H7 (cell line): ENCODE measurements at regions not wholly inside any gene's neighbourhood (a gene's known extent, or its start where the extent isn't known, plus 50 kb on each side); places are given as distances from the start of the nearest gene placed in this dataset.

Source experiments
- DNase-seq: peaks from one replicate; pipeline ENCODE4 v3.0.0; 2012
- H3K27me3 ChIP-seq: 2 replicates; pipeline ENCODE4 v1.6.0; 2011; ENCODE audit warnings: mild to moderate bottlenecking, low read length; ENCODE audit not compliant: control insufficient read depth, insufficient read depth
- H3K36me3 ChIP-seq: replicated peaks from 2 replicates; pipeline ENCODE4 v1.5.1; 2011; ENCODE audit warnings: low read length; ENCODE audit not compliant: control insufficient read depth, insufficient read depth
- H3K4me3 ChIP-seq: 2 replicates; pipeline ENCODE4 v1.5.1; 2011; ENCODE audit warnings: low read depth, mild to moderate bottlenecking, control low read depth, low read length, moderate library complexity; ENCODE audit not compliant: insufficient read depth

- H3K4me3 ChIP-seq: no peak overlapping the region
- no peak for DNase-seq
- no peaks in the 10 kb centered on the region for H3K36me3 ChIP-seq
- no peaks in the 10 kb centered on the region for H3K27me3 ChIP-seq
Observed at GRCh38 chr1:87620807-87621206, 292.1 kb downstream of the LMO4 start.

- DNase-seq: no peak
- no peaks in the 10 kb centered on the region for H3K36me3 ChIP-seq
- no peak overlapping the region for H3K4me3 ChIP-seq
- no peaks in the 10 kb centered on the region for H3K27me3 ChIP-seq
Observed at GRCh38 chr1:87629673-87630072, 301.0 kb downstream of the LMO4 start.

- no peak for DNase-seq
- H3K27me3 ChIP-seq: no peaks in the 10 kb centered on the region
Observed at GRCh38 chr1:87632232-87632631, 303.6 kb downstream of the LMO4 start.

GRCh38 chr1:87636198-87636892 is 307.7 kb downstream of the LMO4 start:
- no peak for DNase-seq
- no peak overlapping the region for H3K4me3 ChIP-seq
- H3K27me3 ChIP-seq: no peaks in the 10 kb centered on the region
- no peaks in the 10 kb centered on the region for H3K36me3 ChIP-seq

More at GRCh38 chr1:87632232-87632631, 303.6 kb downstream of the LMO4 start:
- H3K4me3 ChIP-seq: no peak overlapping the region
- H3K36me3 ChIP-seq: no peaks in the 10 kb centered on the region

- Histone ChIP-seq H3K27me3 (no peaks in the 10 kb centered on the region), H3K36me3 (no peaks in the 10 kb centered on the region), H3K4me3 (no peak overlapping the region)
- DNase-seq: no peak
Observed at GRCh38 chr1:87638636-87639035, 310.0 kb downstream of the LMO4 start.

GRCh38 chr1:87641996-87642395 is 313.3 kb downstream of the LMO4 start:
- no peaks in the 10 kb centered on the region for H3K27me3 ChIP-seq
- no peak for DNase-seq
- H3K36me3 ChIP-seq: no peaks in the 10 kb centered on the region
- no peak overlapping the region for H3K4me3 ChIP-seq

GRCh38 chr1:87642581-87643221 is 314.0 kb downstream of the LMO4 start:
- H3K27me3 ChIP-seq: no peaks in the 10 kb centered on the region
- DNase-seq: peak; percentile 14
- no peak overlapping the region for H3K4me3 ChIP-seq
- no peaks in the 10 kb centered on the region for H3K36me3 ChIP-seq

- H3K36me3 ChIP-seq: no peaks in the 10 kb centered on the region
- H3K27me3 ChIP-seq: no peaks in the 10 kb centered on the region
- no peak overlapping the region for H3K4me3 ChIP-seq
- no peak for DNase-seq
Observed at GRCh38 chr1:87644033-87644578, 315.4 kb downstream of the LMO4 start.

GRCh38 chr1:87644579-87645190 is 316.0 kb downstream of the LMO4 start:
- Histone ChIP-seq H3K4me3 (no peak overlapping the region), H3K27me3 (no peaks in the 10 kb centered on the region), H3K36me3 (no peaks in the 10 kb centered on the region)
- no peak for DNase-seq

GRCh38 chr1:87647430-87648177 is 318.9 kb downstream of the LMO4 start:
- no peak for DNase-seq
- Histone ChIP-seq H3K4me3 (no peak overlapping the region), H3K27me3 (no peaks in the 10 kb centered on the region), H3K36me3 (no peaks in the 10 kb centered on the region)

- no peak for DNase-seq
- no peak overlapping the region for H3K4me3 ChIP-seq
- no peaks in the 10 kb centered on the region for H3K27me3 ChIP-seq
- H3K36me3 ChIP-seq: no peaks in the 10 kb centered on the region
Observed at GRCh38 chr1:87648323-87649119, 319.8 kb downstream of the LMO4 start.

- Histone ChIP-seq H3K27me3 (no peaks in the 10 kb centered on the region), H3K4me3 (no peak overlapping the region), H3K36me3 (no peaks in the 10 kb centered on the region)
- no peak for DNase-seq
Observed at GRCh38 chr1:87650306-87650705, 321.6 kb downstream of the LMO4 start.

- no peak for DNase-seq
- H3K36me3 ChIP-seq: no peaks in the 10 kb centered on the region
Observed at GRCh38 chr1:87652176-87652575, 323.5 kb downstream of the LMO4 start.

GRCh38 chr1:87665151-87665550 is 336.5 kb downstream of the LMO4 start:
- H3K4me3 ChIP-seq: no peak overlapping the region

More at GRCh38 chr1:87652176-87652575, 323.5 kb downstream of the LMO4 start:
- no peak overlapping the region for H3K4me3 ChIP-seq
- H3K27me3 ChIP-seq: no peaks in the 10 kb centered on the region

More at GRCh38 chr1:87665151-87665550, 336.5 kb downstream of the LMO4 start:
- H3K36me3 ChIP-seq: no peaks in the 10 kb centered on the region
- DNase-seq: no peak
- H3K27me3 ChIP-seq: no peaks in the 10 kb centered on the region
